ENCODE measurements at regions not wholly inside any gene's neighbourhood (a gene's known extent, or its start where the extent isn't known, plus 50 kb on each side); places are given as distances from the start of the nearest gene placed in this dataset.

DNA sequence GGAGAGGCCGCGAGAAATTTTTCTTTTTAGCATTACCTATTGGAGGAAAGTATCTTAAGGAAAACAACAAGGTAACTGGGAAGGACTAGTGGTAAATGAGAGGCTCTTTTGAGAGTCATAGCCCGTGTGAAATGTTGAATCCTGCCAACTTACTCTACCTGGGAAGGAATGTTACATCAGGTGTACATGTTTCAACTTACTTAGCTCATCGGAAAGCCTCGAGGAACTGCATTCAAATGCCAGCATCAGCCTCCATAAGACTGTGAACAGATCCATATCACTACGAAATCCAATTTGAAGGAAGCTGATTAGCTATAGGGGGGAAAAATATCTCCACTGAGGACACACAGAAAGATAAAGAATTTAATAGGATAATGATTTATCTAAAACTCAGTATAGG is 72.3 kb upstream of the PDZRN3 start:
- WGBS: 63% methylated on average over 6 of the region's 6 CpGs
- H3K27ac ChIP-seq (ENCODE audit: low read depth in 1 of 2, low read length in 2 of 2): no peak overlapping the region
- no peaks in the 10 kb centered on the region for H3K36me3 ChIP-seq (ENCODE audit: control insufficient read depth in 4 of 4, insufficient read depth in 3 of 4, low read depth in 1 of 4, low read length in 3 of 4)
- H3K4me1 ChIP-seq (ENCODE audit: control insufficient read depth in 4 of 4, insufficient read depth in 4 of 4, low read length in 3 of 4): no peaks in the 10 kb centered on the region
- no peak for DNase-seq (ENCODE audit: low spot score)
- H3K9ac ChIP-seq (ENCODE audit: low read depth in 1 of 2, low read length in 2 of 2): no peak overlapping the region
- no peaks in the 10 kb centered on the region for H3K27me3 ChIP-seq (ENCODE audit: control insufficient read depth in 4 of 4, insufficient read depth in 4 of 4, low read length in 3 of 4)
- peaks cover 4 to 11% (median 7%) of the 10 kb centered on the region in 4 donors for H3K9me3 ChIP-seq (ENCODE audit: control insufficient read depth in 4 of 4, low read length in 3 of 4)
- H3K4me3 ChIP-seq (ENCODE audit: low read depth in 1 of 3, low read length in 3 of 3): no peak overlapping the region
- TF ChIP-seq YY1 (IDR thresholded peaks at IDR 0.05) (no peak), RXRA (IDR thresholded peaks at IDR 0.05) (no peak), JUND (IDR thresholded peaks at IDR 0.05) (no peak), GABPA (IDR thresholded peaks at IDR 0.05 in 1 of 2, conservative IDR thresholded peaks at IDR 0.05 in 1 of 2) (no peak), HNF4A (conservative IDR thresholded peaks at IDR 0.05) (no peak), TAF1 (conservative IDR thresholded peaks at IDR 0.05) (no peak), FOXA2 (IDR thresholded peaks at IDR 0.05) (no peak), SP1 (IDR thresholded peaks at IDR 0.05) (no peak), EGR1 (IDR thresholded peaks at IDR 0.05; ENCODE audit: low read depth in 2 of 2) (no peak), RAD21 (IDR thresholded peaks at IDR 0.05) (no peak), HNF4G (IDR thresholded peaks at IDR 0.05) (no peak)
- TF ChIP-seq, protein P1, sequence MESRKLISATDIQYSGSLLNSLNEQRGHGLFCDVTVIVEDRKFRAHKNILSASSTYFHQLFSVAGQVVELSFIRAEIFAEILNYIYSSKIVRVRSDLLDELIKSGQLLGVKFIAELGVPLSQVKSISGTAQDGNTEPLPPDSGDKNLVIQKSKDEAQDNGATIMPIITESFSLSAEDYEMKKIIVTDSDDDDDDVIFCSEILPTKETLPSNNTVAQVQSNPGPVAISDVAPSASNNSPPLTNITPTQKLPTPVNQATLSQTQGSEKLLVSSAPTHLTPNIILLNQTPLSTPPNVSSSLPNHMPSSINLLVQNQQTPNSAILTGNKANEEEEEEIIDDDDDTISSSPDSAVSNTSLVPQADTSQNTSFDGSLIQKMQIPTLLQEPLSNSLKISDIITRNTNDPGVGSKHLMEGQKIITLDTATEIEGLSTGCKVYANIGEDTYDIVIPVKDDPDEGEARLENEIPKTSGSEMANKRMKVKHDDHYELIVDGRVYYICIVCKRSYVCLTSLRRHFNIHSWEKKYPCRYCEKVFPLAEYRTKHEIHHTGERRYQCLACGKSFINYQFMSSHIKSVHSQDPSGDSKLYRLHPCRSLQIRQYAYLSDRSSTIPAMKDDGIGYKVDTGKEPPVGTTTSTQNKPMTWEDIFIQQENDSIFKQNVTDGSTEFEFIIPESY (IDR thresholded peaks at IDR 0.05): no peak
- TF ChIP-seq, protein P2, sequence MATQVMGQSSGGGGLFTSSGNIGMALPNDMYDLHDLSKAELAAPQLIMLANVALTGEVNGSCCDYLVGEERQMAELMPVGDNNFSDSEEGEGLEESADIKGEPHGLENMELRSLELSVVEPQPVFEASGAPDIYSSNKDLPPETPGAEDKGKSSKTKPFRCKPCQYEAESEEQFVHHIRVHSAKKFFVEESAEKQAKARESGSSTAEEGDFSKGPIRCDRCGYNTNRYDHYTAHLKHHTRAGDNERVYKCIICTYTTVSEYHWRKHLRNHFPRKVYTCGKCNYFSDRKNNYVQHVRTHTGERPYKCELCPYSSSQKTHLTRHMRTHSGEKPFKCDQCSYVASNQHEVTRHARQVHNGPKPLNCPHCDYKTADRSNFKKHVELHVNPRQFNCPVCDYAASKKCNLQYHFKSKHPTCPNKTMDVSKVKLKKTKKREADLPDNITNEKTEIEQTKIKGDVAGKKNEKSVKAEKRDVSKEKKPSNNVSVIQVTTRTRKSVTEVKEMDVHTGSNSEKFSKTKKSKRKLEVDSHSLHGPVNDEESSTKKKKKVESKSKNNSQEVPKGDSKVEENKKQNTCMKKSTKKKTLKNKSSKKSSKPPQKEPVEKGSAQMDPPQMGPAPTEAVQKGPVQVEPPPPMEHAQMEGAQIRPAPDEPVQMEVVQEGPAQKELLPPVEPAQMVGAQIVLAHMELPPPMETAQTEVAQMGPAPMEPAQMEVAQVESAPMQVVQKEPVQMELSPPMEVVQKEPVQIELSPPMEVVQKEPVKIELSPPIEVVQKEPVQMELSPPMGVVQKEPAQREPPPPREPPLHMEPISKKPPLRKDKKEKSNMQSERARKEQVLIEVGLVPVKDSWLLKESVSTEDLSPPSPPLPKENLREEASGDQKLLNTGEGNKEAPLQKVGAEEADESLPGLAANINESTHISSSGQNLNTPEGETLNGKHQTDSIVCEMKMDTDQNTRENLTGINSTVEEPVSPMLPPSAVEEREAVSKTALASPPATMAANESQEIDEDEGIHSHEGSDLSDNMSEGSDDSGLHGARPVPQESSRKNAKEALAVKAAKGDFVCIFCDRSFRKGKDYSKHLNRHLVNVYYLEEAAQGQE (IDR thresholded peaks at IDR 0.05): no peak
- TF ChIP-seq, protein P3, sequence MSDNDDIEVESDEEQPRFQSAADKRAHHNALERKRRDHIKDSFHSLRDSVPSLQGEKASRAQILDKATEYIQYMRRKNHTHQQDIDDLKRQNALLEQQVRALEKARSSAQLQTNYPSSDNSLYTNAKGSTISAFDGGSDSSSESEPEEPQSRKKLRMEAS (IDR thresholded peaks at IDR 0.05): no peak
- TF ChIP-seq, protein P4, sequence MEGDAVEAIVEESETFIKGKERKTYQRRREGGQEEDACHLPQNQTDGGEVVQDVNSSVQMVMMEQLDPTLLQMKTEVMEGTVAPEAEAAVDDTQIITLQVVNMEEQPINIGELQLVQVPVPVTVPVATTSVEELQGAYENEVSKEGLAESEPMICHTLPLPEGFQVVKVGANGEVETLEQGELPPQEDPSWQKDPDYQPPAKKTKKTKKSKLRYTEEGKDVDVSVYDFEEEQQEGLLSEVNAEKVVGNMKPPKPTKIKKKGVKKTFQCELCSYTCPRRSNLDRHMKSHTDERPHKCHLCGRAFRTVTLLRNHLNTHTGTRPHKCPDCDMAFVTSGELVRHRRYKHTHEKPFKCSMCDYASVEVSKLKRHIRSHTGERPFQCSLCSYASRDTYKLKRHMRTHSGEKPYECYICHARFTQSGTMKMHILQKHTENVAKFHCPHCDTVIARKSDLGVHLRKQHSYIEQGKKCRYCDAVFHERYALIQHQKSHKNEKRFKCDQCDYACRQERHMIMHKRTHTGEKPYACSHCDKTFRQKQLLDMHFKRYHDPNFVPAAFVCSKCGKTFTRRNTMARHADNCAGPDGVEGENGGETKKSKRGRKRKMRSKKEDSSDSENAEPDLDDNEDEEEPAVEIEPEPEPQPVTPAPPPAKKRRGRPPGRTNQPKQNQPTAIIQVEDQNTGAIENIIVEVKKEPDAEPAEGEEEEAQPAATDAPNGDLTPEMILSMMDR (IDR thresholded peaks at IDR 0.05; ENCODE audit: low read depth, low read length, missing input control): no peak
- TF ChIP-seq, protein P5, sequence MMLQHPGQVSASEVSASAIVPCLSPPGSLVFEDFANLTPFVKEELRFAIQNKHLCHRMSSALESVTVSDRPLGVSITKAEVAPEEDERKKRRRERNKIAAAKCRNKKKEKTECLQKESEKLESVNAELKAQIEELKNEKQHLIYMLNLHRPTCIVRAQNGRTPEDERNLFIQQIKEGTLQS (IDR thresholded peaks at IDR 0.05): no peak

DNA sequence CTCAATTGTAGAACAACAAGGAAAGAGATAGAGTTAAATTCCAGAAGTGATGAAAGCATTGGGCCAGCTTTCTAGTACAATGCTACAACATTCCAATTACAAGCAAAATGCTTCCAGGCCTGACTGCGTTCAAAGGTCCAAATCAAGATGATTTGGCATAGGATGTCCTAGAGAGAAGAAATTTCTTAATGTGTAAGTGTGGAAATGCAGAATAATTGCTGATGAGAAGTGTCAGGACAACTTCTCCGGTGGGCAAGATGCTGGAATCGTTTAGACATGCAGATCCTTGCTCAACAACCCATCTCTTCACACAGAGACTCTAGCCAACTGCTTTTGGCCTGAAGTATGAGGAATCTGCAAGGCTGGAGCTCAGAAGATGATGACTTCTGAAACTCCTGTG is 71.1 kb upstream of the PDZRN3 start:
- no peaks in the 10 kb centered on the region for H3K4me1 ChIP-seq (ENCODE audit: control insufficient read depth in 4 of 4, insufficient read depth in 4 of 4, low read length in 3 of 4)
- H3K27me3 ChIP-seq (ENCODE audit: control insufficient read depth in 4 of 4, insufficient read depth in 4 of 4, low read length in 3 of 4): no peaks in the 10 kb centered on the region
- no peak overlapping the region for H3K9ac ChIP-seq (ENCODE audit: low read depth in 1 of 2, low read length in 2 of 2)
- no peaks in the 10 kb centered on the region for H3K36me3 ChIP-seq (ENCODE audit: control insufficient read depth in 4 of 4, insufficient read depth in 3 of 4, low read depth in 1 of 4, low read length in 3 of 4)
- no peak for DNase-seq (ENCODE audit: low spot score)
- no peak overlapping the region for H3K27ac ChIP-seq (ENCODE audit: low read depth in 1 of 2, low read length in 2 of 2)
- no peak overlapping the region for H3K4me3 ChIP-seq (ENCODE audit: low read depth in 1 of 3, low read length in 3 of 3)
- H3K9me3 ChIP-seq (ENCODE audit: control insufficient read depth in 4 of 4, low read length in 3 of 4): peaks cover 4 to 11% (median 7%) of the 10 kb centered on the region in 4 donors
- 79% methylated on average over 3 of the region's 3 CpGs for WGBS
- TF ChIP-seq GABPA (IDR thresholded peaks at IDR 0.05 in 1 of 2, conservative IDR thresholded peaks at IDR 0.05 in 1 of 2) (no peak), HNF4A (conservative IDR thresholded peaks at IDR 0.05) (no peak), JUND (IDR thresholded peaks at IDR 0.05) (no peak), RAD21 (IDR thresholded peaks at IDR 0.05) (no peak), EGR1 (IDR thresholded peaks at IDR 0.05; ENCODE audit: low read depth in 2 of 2) (no peak), TAF1 (conservative IDR thresholded peaks at IDR 0.05) (no peak)
- TF ChIP-seq, protein P4 (IDR thresholded peaks at IDR 0.05; ENCODE audit: low read depth, low read length, missing input control): no peak
- TF ChIP-seq, protein P1 (IDR thresholded peaks at IDR 0.05): no peak
- TF ChIP-seq, protein P3 (IDR thresholded peaks at IDR 0.05): no peak
